HG03108 (cell line): ENCODE measurements at regions not wholly inside any gene's neighbourhood (a gene's known extent, or its start where the extent isn't known, plus 50 kb on each side); places are given as distances from the start of the nearest gene placed in this dataset.
"Not testable (repeated sequence)": the region's sequence is repeated elsewhere in the genome, so short reads cannot be mapped to it uniquely, and the experiment has no call there.

Source experiments
- ATAC-seq: cut with Tn5 transposase; IDR thresholded peaks from one replicate; pipeline ENCODE4 v1.9.1; 2021; ENCODE audit warnings: moderate library complexity; ENCODE audit not compliant: unreplicated experiment

GRCh38 chr9:135269912-135270830, 182.7 kb downstream of the OLFM1 start:
- no peak for ATAC-seq

- ATAC-seq = no peak
Observed at GRCh38 chr9:135271425-135271824, 184.0 kb downstream of the OLFM1 start.

GRCh38 chr9:135272608-135273007, 185.1 kb downstream of the OLFM1 start:
- no peak for ATAC-seq

- no peak for ATAC-seq
Observed at GRCh38 chr9:135273008-135273407, 185.5 kb downstream of the OLFM1 start.

GRCh38 chr9:135275163-135275562, 187.7 kb downstream of the OLFM1 start:
- no peak for ATAC-seq

- no peak for ATAC-seq
Observed at GRCh38 chr9:135275571-135276289, 188.3 kb downstream of the OLFM1 start.

- no peak for ATAC-seq
Observed at GRCh38 chr9:135277219-135278201, 190.0 kb downstream of the OLFM1 start.

GRCh38 chr9:135278586-135278985, 191.1 kb downstream of the OLFM1 start:
- no peak for ATAC-seq

- ATAC-seq = no peak
Observed at GRCh38 chr9:135279385-135279784, 191.9 kb downstream of the OLFM1 start.

- no peak for ATAC-seq
Observed at GRCh38 chr9:135279834-135280393, 192.4 kb downstream of the OLFM1 start.

- ATAC-seq = no peak
Observed at GRCh38 chr9:135280666-135281065, 193.2 kb downstream of the OLFM1 start.

- ATAC-seq = no peak
Observed at GRCh38 chr9:135281151-135281550, 193.7 kb downstream of the OLFM1 start.

GRCh38 chr9:135281791-135282737, 194.6 kb downstream of the OLFM1 start:
- no peak for ATAC-seq

- ATAC-seq = no peak
Observed at GRCh38 chr9:135282808-135283207, 195.3 kb downstream of the OLFM1 start.

- ATAC-seq = no peak
Observed at GRCh38 chr9:135283671-135284070, 195.9 kb upstream of the PPP1R26 start.

- ATAC-seq = no peak
Observed at GRCh38 chr9:135284386-135285134, 195.0 kb upstream of the PPP1R26 start.

- not testable (repeated sequence) for ATAC-seq
Observed at GRCh38 chr9:135286187-135286925, 193.2 kb upstream of the PPP1R26 start.

- no peak for ATAC-seq
Observed at GRCh38 chr9:135286961-135287360, 192.6 kb upstream of the PPP1R26 start.
